ENCODE measurements at regions not wholly inside any gene's neighbourhood (a gene's known extent, or its start where the extent isn't known, plus 50 kb on each side); places are given as distances from the start of the nearest gene placed in this dataset.
"Not testable (repeated sequence)": the region's sequence is repeated elsewhere in the genome, so short reads cannot be mapped to it uniquely, and the experiment has no call there.

DNA sequence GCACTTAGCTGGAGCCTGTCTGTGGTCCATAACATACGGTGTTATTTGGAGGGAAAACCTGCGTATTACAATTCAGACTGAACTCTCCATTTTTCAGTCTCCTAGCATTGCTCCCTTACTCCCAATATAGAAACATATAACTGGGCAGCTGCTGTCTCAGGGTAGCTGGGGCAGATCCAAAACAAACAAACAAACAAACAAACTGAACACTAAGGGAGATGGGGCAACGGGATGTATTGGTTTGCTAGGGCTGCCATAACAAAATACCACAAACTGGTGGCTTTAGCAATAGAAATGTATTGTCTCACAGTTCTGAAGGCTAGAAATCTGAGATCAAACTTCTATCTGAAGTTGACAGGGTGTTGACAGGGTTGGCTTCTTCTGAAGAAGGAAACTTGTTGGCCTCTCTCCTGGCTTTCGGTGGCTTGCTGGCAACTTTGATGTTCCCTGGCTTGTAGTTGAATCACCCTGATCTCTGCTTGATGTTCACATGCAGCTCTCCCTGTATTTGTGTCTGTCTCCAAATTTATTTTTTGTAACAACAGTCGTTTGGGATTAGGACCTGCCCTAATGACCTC, 329.3 kb upstream of the ZNF804A start:
- DNase-seq, result no peak
- in situ Hi-C loops (cut with HindIII; ENCODE audit: low pct_ligation_motif_present, low pct_unique_long_range_greater_than_20kb, low sequenced_read_pairs), result no loop called here

DNA sequence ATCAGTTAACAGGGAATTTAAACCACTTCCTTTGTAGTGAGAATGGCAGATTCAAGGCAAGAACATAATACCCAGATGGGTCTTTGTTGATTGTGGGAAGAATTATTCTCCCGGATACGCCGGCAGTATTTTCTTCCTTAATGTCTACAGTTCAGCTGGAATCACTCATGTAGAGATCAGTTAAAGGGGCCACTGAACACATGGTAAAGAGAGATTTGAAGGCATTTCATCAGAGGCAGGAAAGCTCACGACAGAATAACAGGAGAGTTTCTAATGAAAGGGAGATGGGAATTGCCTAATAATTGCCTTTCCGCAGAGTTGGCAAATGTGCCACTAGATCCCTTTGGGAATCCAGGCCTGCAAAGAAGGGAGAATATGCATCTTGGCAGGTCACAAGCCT, 327.7 kb upstream of the ZNF804A start:
- in situ Hi-C loops (cut with HindIII; ENCODE audit: low pct_ligation_motif_present, low pct_unique_long_range_greater_than_20kb, low sequenced_read_pairs), result no loop called here
- DNase-seq, result no peak

DNA sequence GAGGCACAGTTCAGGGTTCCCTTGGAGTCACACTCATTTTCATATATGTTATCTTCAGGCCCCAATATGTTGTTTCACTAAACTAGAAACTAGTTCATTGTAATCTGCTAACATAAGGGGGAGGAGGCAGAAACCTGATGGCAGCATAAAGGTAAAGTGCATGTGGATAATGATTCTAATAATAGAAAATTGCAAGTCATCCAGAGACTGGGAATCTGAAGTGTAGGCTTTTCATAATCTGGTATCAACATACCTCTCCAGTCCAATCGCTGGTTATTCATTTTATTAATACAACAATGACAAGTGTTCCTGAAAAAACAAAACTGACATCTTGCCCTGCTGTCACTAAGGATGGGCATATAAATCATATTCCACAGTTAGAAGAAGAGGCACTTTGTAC, 326.3 kb upstream of the ZNF804A start:
- in situ Hi-C loops (cut with HindIII; ENCODE audit: low pct_ligation_motif_present, low pct_unique_long_range_greater_than_20kb, low sequenced_read_pairs), result no loop called here
- no peak for DNase-seq

DNA sequence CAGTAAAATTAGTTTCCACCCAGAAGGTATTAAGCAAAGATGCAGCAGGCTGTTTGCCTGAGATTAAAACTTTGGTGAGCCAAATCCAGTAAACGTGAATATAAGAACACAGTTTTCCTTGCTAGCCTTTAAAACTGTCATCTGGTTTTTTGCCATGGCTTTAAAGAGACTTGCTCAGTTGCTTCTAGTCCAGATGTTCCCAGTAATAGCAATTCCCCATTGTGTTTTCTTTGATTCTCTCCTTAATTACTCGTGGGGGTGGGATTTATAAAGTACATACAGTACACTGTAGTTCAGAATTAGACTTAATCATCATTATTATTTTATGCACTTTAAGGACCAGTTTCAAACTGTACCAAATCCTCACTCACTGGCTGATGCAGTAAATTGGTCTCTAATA, 303.5 kb upstream of the ZNF804A start:
- in situ Hi-C loops (cut with HindIII; ENCODE audit: low pct_ligation_motif_present, low pct_unique_long_range_greater_than_20kb, low sequenced_read_pairs), result no loop called here
- DNase-seq, result no peak

DNA sequence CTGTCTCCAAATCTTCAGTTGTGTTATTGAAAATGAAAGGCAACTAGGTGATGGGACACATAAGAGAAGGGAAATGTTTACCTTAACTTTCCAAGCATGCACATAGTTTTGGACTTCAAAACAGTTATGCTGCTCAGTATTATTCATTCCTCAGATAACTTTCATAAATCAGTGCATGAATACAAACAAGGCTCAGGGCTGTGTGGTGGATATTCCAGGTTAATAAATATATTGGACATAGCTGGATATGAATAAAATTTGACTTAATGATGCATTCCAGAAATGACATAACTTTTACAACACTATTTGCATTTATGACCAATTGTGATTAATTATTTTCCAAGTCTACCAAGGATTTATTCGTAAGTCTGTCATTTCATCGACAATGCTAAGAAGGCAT, 301.2 kb upstream of the ZNF804A start:
- in situ Hi-C loops (cut with HindIII; ENCODE audit: low pct_ligation_motif_present, low pct_unique_long_range_greater_than_20kb, low sequenced_read_pairs), result no loop called here
- no peak for DNase-seq

DNA sequence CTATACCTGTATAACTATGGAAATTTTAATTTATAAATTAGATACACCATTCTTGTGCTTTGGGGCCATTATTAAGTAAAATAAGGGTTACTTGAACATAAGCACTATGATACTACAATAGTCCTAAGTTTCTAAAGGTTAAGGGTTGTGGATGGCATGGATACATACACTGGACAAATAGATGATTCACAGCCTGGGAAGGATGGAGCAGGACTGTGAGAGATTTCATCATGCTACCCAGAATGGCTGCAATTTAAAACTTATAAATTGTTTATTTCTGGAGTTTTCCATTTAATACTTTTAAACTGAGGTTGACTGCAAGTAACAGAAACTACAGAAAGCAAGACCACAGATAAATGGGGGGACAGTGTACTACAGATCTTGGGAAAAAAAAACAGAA, 295.8 kb upstream of the ZNF804A start:
- no peak for DNase-seq
- in situ Hi-C loops (cut with HindIII; ENCODE audit: low pct_ligation_motif_present, low pct_unique_long_range_greater_than_20kb, low sequenced_read_pairs), result no loop called here

DNA sequence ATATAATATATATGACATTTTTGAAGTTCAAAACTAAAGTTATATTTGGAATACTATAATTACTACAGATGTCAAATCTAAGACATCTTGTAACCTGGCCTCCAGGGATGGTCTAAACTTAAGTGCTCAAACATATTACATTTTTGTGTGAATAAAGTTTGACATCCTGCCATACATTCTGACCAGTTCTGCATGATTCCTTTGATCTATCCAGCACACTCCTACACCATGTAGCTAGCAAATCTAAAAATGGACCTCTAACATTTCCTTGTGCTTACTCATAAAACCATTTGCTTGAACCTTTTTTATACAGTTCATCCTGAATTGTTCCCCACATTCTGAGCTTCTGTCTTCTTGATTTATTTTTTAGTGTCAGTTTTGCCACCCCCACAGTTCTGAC, 294.3 kb upstream of the ZNF804A start:
- no peak for DNase-seq
- in situ Hi-C loops (cut with HindIII; ENCODE audit: low pct_ligation_motif_present, low pct_unique_long_range_greater_than_20kb, low sequenced_read_pairs), result no loop called here

DNA sequence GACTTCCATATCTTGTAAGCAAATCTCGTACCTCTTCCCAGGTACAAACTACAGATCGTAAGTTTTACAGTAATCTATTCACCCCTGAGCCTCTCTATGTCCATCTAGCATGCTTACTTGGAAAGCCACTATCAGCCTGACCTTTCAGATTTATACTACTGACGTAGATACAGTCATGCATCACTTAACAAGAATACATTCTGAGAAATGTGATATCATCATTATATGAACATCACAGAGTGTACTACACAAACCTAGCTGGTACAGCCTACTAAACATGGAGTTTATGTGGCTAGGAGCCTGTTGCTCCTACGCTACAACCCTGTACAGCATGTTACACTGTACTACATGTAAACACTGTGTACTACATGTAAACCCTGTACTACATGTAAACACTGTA, 293.2 kb upstream of the ZNF804A start:
- no peak for DNase-seq
- in situ Hi-C loops (cut with HindIII; ENCODE audit: low pct_ligation_motif_present, low pct_unique_long_range_greater_than_20kb, low sequenced_read_pairs), result no loop called here

DNA sequence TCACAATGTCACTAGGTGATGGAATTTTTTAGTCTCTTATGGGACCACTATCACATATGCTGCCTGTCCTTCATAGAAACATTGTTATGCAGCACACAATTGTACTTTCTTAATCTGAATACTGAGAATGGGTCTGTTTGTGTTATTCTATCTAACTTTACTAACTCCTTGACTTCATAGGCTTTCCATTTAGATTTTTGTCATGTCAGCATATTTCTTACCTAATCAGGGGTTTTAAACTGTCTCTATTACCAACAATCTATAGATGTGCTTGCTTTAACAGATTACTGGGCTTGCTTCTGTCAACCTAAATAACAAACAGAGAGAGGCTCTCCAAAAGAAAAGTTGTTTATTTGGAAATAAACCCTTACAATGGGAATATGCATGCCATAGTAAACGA, 289.6 kb upstream of the ZNF804A start:
- in situ Hi-C loops (cut with HindIII; ENCODE audit: low pct_ligation_motif_present, low pct_unique_long_range_greater_than_20kb, low sequenced_read_pairs), result no loop called here
- no peak for DNase-seq

DNA sequence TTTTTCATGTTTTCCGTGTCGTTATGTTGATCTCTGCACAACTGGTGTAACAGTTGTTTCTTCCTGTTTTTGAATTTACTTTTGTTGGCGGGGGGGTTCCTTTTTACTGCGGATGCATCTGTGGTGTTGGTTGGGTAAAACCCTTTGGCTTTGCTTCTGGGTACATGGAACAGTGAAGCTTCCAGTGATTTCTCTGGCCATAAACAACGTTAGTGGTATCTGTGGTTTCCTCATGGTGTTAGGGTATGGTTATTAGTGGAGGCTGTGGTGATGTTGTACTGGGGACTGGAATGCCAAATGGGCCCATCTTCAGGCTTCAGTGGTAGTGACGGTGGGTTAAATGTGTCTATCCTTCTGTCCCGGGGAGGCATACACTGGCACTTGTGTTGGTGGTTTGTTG, 285.4 kb upstream of the ZNF804A start:
- in situ Hi-C loops (cut with HindIII; ENCODE audit: low pct_ligation_motif_present, low pct_unique_long_range_greater_than_20kb, low sequenced_read_pairs), result no loop called here
- no peak for DNase-seq

DNA sequence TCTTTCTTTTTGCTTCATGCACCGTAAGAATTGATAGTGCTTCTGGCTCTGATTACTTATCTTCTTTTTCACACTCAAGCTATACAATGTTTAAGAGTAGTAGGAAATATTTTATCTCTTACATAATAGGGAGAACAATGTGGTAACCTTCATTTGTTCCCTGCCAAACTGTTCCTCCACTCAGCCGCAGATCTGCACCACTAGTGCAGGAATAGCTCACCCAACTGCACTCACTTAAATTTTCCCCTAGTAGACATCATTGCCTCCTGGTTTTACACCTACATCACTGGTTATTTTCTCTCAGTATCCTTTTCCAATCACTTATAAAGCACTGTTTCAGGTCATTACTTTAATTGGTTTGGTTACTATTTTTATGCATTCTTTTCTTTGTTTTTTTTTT, 283.5 kb upstream of the ZNF804A start:
- in situ Hi-C loops (cut with HindIII; ENCODE audit: low pct_ligation_motif_present, low pct_unique_long_range_greater_than_20kb, low sequenced_read_pairs), result no loop called here
- DNase-seq, result no peak

DNA sequence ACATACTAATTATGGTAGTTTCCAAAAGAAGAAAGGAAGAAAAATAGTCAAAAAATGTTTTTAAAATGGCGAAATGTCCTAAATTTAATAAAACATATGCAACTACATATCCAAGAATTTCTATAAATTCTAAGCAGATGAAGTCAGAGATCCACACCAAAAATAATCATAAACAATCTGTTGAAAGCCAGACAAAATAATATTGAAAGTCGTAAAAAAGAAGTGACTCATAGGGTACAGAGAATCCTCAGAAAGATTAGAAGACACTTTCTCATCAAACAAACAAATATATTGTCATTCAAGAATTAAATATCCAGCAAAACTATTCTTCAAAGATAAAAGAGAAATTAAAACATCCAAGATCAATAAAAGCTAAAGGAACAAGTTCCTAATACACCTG, 281.4 kb upstream of the ZNF804A start:
- no peak for DNase-seq
- in situ Hi-C loops (cut with HindIII; ENCODE audit: low pct_ligation_motif_present, low pct_unique_long_range_greater_than_20kb, low sequenced_read_pairs), result no loop called here

DNA sequence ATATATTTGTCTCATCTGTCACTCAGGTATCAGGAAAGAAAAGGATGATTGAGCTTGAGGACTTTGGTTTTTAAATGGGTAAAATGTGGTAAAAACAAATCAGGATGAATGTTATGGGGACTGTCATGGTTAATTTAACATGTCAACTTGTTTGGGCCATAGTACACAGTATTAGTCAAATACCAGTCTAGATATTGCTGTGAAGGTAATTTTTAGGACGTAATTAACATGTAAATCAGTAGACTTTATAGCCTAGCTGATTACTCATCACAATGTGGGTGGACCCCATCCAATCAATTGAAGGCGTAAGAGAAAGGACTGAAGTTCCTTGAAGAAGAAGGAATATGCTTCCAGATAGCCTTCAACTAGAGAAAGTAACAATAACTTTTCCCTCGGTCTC, 275.7 kb upstream of the ZNF804A start:
- in situ Hi-C loops (cut with HindIII; ENCODE audit: low pct_ligation_motif_present, low pct_unique_long_range_greater_than_20kb, low sequenced_read_pairs), result no loop called here
- no peak for DNase-seq

DNA sequence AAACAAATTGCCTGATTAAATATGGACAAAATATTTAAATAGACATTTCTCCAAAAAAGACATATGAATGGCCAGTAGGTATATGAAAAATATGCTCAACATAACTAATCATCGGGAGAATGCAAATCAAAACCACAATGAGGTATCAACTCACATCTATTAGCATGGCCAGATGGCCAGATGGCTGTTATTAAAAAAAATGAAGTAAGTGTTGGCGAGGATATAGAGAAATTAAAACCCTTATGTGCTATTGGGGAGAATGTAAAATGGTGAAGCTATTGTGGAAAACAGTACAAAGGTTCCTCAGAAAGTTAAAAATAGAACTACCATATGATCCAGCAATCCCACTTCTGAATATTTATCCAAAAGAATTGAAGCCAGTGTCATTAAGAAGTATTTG, 272.3 kb upstream of the ZNF804A start:
- DNase-seq, result no peak

DNA sequence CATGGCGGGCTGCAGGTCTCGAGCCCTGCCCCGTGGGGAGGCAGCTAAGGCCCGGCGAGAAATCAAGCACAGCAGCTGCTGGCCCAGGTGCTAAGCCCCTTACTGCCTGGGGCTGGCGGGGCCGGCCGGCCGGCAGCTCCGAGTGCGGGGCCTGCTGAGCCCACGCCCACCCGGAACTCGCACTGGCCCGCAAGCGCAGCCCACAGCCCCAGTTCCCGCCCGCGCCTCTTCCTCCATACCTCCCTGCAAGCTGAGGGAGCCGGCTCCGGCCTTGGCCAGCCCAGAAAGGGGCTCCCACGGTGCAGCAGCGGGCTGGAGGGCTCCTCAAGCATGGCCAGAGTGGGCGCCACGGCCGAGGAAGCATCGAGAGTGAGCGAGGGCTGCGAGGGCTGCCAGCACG, 270.5 kb upstream of the ZNF804A start:
- DNase-seq; in situ Hi-C loops (cut with HindIII; ENCODE audit: low pct_ligation_motif_present, low pct_unique_long_range_greater_than_20kb, low sequenced_read_pairs): not testable (repeated sequence)

More for the DNA sequence above, 272.3 kb upstream of the ZNF804A start:
- in situ Hi-C loops (cut with HindIII; ENCODE audit: low pct_ligation_motif_present, low pct_unique_long_range_greater_than_20kb, low sequenced_read_pairs), result no loop called here

DNA sequence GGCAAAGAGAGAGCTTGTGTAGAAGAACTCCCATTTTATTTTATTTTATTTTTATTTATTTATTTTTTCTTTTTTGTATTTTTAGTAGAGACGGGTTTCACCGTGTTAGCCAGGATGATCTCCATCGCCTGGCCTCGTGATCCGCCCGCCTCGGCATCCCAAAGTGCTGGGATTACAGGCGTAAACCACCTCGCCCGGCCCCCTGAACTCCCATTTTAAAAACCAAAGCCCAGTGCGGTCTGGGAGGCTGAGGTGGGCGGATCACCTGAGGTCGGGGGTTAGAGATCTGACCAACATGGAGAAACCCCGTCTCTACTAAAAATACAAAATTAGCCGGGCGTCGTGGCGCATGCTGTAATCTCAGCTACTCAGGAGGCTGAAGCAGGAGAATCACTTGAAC, 267.8 kb upstream of the ZNF804A start:
- in situ Hi-C loops (cut with HindIII; ENCODE audit: low pct_ligation_motif_present, low pct_unique_long_range_greater_than_20kb, low sequenced_read_pairs); DNase-seq: not testable (repeated sequence)

DNA sequence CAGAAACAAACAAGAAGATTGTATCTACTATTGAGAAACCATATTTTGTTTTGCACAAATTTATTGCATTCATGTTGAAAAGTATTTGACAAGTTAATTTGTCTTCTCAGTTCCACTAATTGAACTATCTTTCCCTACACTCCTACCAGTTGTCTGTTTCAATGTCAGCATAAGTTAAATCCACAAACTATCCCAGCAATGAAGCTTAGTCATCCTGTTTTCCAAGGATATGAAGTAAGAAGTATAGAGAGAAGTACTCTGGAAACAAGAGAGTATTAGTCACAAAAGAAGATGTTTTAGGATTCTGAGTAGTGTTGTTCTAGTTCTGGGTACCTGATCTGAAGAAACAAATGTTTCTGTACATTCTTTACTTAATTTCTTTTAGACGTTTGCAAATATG, 261.6 kb upstream of the ZNF804A start:
- in situ Hi-C loops (cut with HindIII; ENCODE audit: low pct_ligation_motif_present, low pct_unique_long_range_greater_than_20kb, low sequenced_read_pairs), result no loop called here
- no peak for DNase-seq

DNA sequence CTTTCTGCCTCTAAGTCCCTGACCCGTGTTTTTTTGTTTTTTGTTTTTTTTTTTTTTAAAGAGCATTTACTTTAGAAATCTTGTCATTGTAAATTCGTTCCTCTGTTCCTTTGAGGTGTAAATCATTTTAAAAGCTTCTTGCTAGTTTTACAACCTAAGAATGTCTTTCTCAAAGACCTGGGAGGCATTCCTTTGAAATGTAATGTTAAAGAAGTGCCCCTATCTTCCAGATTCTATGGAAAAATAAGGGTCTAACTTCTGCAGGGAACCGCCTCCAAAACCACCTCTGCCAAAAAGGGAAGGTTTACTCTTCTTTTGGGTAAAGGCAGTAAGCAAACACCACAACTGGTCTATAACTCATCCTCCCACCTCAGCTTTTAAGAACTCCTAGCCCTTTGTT, 259.6 kb upstream of the ZNF804A start:
- no peak for DNase-seq
- in situ Hi-C loops (cut with HindIII; ENCODE audit: low pct_ligation_motif_present, low pct_unique_long_range_greater_than_20kb, low sequenced_read_pairs), result no loop called here

DNA sequence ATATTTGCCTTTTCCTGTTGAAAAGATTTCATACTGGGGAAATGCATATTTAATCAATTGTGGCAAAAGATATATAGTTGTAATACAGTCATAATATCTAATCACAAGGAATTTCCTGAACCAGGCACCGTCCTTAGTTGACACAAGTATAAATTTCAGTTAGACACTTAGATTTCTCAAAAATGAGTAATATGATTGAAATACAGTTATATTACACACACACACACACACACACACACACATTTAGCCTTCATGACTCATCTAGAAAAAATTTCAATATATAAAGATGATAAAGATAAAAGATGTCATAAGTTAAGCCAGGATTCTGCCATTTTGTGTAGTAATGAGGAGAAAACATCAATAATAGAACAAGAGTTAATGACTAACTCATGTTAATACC, 258.4 kb upstream of the ZNF804A start:
- in situ Hi-C loops (cut with HindIII; ENCODE audit: low pct_ligation_motif_present, low pct_unique_long_range_greater_than_20kb, low sequenced_read_pairs), result no loop called here
- DNase-seq, result no peak

DNA sequence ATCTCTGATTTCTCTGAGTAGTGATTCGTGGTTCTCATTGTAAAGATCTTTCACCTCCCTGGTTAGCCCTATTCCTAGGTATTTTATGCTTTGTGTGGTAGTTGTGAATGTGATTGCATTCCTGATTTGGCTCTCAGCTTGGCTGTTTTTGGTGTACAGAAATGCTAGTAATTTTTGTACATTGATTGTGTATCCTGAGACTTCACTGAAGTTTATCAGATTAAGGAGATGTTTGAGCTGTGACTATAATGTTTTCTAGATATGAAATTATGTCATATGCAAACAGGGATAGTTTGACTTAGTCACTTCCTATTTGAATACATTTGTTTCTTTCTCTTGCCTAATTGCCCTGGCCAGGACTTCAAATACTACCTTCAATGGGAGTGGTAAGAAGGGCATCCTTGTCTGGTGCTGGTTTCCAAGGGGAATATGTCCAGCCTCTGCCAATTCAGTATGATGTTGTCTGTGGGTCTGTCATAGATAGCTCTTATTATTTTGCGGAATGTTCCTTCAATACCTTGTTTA, 251.9 kb upstream of the ZNF804A start:
- in situ Hi-C loops (cut with HindIII; ENCODE audit: low pct_ligation_motif_present, low pct_unique_long_range_greater_than_20kb, low sequenced_read_pairs), result no loop called here
- no peak for DNase-seq

DNA sequence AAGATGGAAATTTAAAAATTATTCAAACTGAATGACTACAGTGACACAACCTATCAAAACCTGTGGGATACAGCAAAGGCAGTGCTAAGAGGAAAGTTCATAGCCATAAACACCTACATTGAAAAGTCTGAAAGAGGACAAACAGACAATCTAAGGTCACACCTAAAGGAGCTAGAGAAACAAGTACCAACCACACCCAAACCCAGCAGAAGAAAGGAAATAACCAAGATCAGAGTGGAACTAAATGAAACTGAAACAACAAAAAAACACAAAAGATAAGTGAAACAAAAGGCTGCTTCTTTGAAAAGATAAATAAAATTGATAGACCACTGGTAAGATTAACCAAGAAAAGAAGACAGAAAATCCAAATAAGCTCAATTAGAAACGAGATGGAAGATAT, 247.2 kb upstream of the ZNF804A start:
- no peak for DNase-seq
- in situ Hi-C loops (cut with HindIII; ENCODE audit: low pct_ligation_motif_present, low pct_unique_long_range_greater_than_20kb, low sequenced_read_pairs), result no loop called here
